ENCODE measurements at regions not wholly inside any gene's neighbourhood (a gene's known extent, or its start where the extent isn't known, plus 50 kb on each side); places are given as distances from the start of the nearest gene placed in this dataset.

GRCh38 chr20:40120827-40121226 is 568.2 kb downstream of the MAFB start:
- DNase-seq: no peak

- DNase-seq: no peak
Observed at GRCh38 chr20:40111282-40111681, 577.8 kb downstream of the MAFB start.

- DNase-seq: no peak
Observed at GRCh38 chr20:40110311-40110831, 578.7 kb downstream of the MAFB start.

- DNase-seq: no peak
Observed at GRCh38 chr20:40109136-40109535, 579.9 kb downstream of the MAFB start.

GRCh38 chr20:40108321-40108720 is 580.7 kb downstream of the MAFB start:
- DNase-seq: no peak

GRCh38 chr20:40104959-40105358 is 584.1 kb downstream of the MAFB start:
- DNase-seq: no peak

- DNase-seq: no peak
Observed at GRCh38 chr20:40103420-40103819, 585.6 kb downstream of the MAFB start.

GRCh38 chr20:40101560-40101959 is 587.5 kb downstream of the MAFB start:
- DNase-seq: no peak

GRCh38 chr20:40100261-40100660 is 588.8 kb downstream of the MAFB start:
- DNase-seq: no peak

- no peak for DNase-seq
Observed at GRCh38 chr20:40090236-40090635, 598.8 kb downstream of the MAFB start.

- DNase-seq: no peak
Observed at GRCh38 chr20:40087496-40087895, 601.5 kb downstream of the MAFB start.

GRCh38 chr20:40085513-40085912 is 603.5 kb downstream of the MAFB start:
- no peak for DNase-seq

GRCh38 chr20:40082436-40082835 is 606.6 kb downstream of the MAFB start:
- DNase-seq: no peak

- no peak for DNase-seq
Observed at GRCh38 chr20:40081653-40082052, 607.4 kb downstream of the MAFB start.

- DNase-seq: no peak
Observed at GRCh38 chr20:40080041-40080652, 608.9 kb downstream of the MAFB start.

GRCh38 chr20:40073535-40074111 is 615.4 kb downstream of the MAFB start:
- DNase-seq: no peak

GRCh38 chr20:40072907-40073306 is 616.1 kb downstream of the MAFB start:
- no peak for DNase-seq

GRCh38 chr20:40056171-40056570 is 632.9 kb downstream of the MAFB start:
- DNase-seq: no peak

- no peak for DNase-seq
Observed at GRCh38 chr20:40055711-40056110, 633.3 kb downstream of the MAFB start.

GRCh38 chr20:40054311-40054710 is 634.7 kb downstream of the MAFB start:
- DNase-seq: no peak

- no peak for DNase-seq
Observed at GRCh38 chr20:40050596-40050995, 638.4 kb downstream of the MAFB start.

GRCh38 chr20:40049854-40050253 is 639.2 kb downstream of the MAFB start:
- no peak for DNase-seq

GRCh38 chr20:40046703-40047102 is 642.3 kb downstream of the MAFB start:
- DNase-seq: no peak

- DNase-seq: no peak
Observed at GRCh38 chr20:40037511-40037910, 651.5 kb downstream of the MAFB start.

GRCh38 chr20:40029589-40029988 is 659.4 kb downstream of the MAFB start:
- DNase-seq: no peak

Data from stimulated activated CD8-positive, alpha-beta memory T cell treated with anti-CD3 and anti-CD28 coated beads, Interleukin-4, amount 100 ng/mL, for 48 hours (primary cell).